ENCODE measurements at regions not wholly inside any gene's neighbourhood (a gene's known extent, or its start where the extent isn't known, plus 50 kb on each side); places are given as distances from the start of the nearest gene placed in this dataset.
A peak's percentile ranks its signal among the peaks of the same experiment; 100 is the strongest.

GRCh38 chr11:104402812-104403521, 239.0 kb upstream of the PDGFD start:
- Histone ChIP-seq H4K20me1 (ENCODE audit: control insufficient read depth, extremely low read depth, insufficient read depth, low read length) (no peaks in the 10 kb centered on the region), H3K4me2 (ENCODE audit: extremely low read depth, insufficient read depth, low read length) (no peak overlapping the region), H3K79me2 (ENCODE audit: control insufficient read depth, insufficient read depth, low read length) (no peaks in the 10 kb centered on the region), H3K4me1 (ENCODE audit: control insufficient read depth, extremely low read depth, insufficient read depth, low read length) (no peaks in the 10 kb centered on the region), H3K4me3 (replicated peaks in 1 of 4; ENCODE audit: control extremely low read depth in 1 of 4, insufficient read depth in 1 of 4, low read depth in 3 of 4, low read length in 4 of 4) (no peak overlapping the region), H2AFZ (ENCODE audit: low read length) (no peak overlapping the region), H3K36me3 (ENCODE audit: control insufficient read depth, insufficient read depth, low read length) (no peaks in the 10 kb centered on the region), H3K27me3 (ENCODE audit: control insufficient read depth, insufficient read depth, low read length) (no peaks in the 10 kb centered on the region), H3K9ac (ENCODE audit: insufficient read depth, low read length) (no peak overlapping the region), H3K9me3 (ENCODE audit: control insufficient read depth, insufficient read depth, low read depth, low read length) (no peaks in the 10 kb centered on the region), H3K27ac (ENCODE audit: insufficient read depth, low read length) (no peak overlapping the region)
- DNase-seq (ENCODE audit: low read depth in 2 of 2), result peak in 1 of 2 donors; percentile 35
- TF ChIP-seq EZH2 (IDR thresholded peaks at IDR 0.05; ENCODE audit: low read length, missing control alignments) (no peak), CTCF (conservative IDR thresholded peaks at IDR 0.05 in 1 of 2, IDR thresholded peaks at IDR 0.05 in 1 of 2; ENCODE audit: low read depth in 1 of 2, low read length in 2 of 2) (no peak)

GRCh38 chr11:104394508-104394907, 230.6 kb upstream of the PDGFD start:
- H2AFZ ChIP-seq (ENCODE audit: low read length), result no peak overlapping the region
- H3K4me1 ChIP-seq (ENCODE audit: control insufficient read depth, extremely low read depth, insufficient read depth, low read length), result no peaks in the 10 kb centered on the region
- H3K4me2 ChIP-seq (ENCODE audit: extremely low read depth, insufficient read depth, low read length), result no peak overlapping the region
- H4K20me1 ChIP-seq (ENCODE audit: control insufficient read depth, extremely low read depth, insufficient read depth, low read length), result no peaks in the 10 kb centered on the region
- H3K9ac ChIP-seq (ENCODE audit: insufficient read depth, low read length), result no peak overlapping the region
- TF ChIP-seq CTCF (conservative IDR thresholded peaks at IDR 0.05 in 1 of 2, IDR thresholded peaks at IDR 0.05 in 1 of 2; ENCODE audit: low read depth in 1 of 2, low read length in 2 of 2), result no peak
- TF ChIP-seq EZH2 (IDR thresholded peaks at IDR 0.05; ENCODE audit: low read length, missing control alignments), result no peak
- H3K9me3 ChIP-seq (ENCODE audit: control insufficient read depth, insufficient read depth, low read depth, low read length), result no peaks in the 10 kb centered on the region
- DNase-seq (ENCODE audit: low read depth in 2 of 2), result no peak
- no peaks in the 10 kb centered on the region for H3K36me3 ChIP-seq (ENCODE audit: control insufficient read depth, insufficient read depth, low read length)
- H3K4me3 ChIP-seq (replicated peaks in 1 of 4; ENCODE audit: control extremely low read depth in 1 of 4, insufficient read depth in 1 of 4, low read depth in 3 of 4, low read length in 4 of 4), result no peak overlapping the region
- no peak overlapping the region for H3K27ac ChIP-seq (ENCODE audit: insufficient read depth, low read length)
- H3K79me2 ChIP-seq (ENCODE audit: control insufficient read depth, insufficient read depth, low read length), result no peaks in the 10 kb centered on the region
- no peaks in the 10 kb centered on the region for H3K27me3 ChIP-seq (ENCODE audit: control insufficient read depth, insufficient read depth, low read length)

GRCh38 chr11:104390651-104391050, 226.7 kb upstream of the PDGFD start:
- H3K9me3 ChIP-seq (ENCODE audit: control insufficient read depth, insufficient read depth, low read depth, low read length), result no peaks in the 10 kb centered on the region
- H3K4me2 ChIP-seq (ENCODE audit: extremely low read depth, insufficient read depth, low read length), result no peak overlapping the region
- no peak overlapping the region for H3K4me3 ChIP-seq (replicated peaks in 1 of 4; ENCODE audit: control extremely low read depth in 1 of 4, insufficient read depth in 1 of 4, low read depth in 3 of 4, low read length in 4 of 4)
- H3K79me2 ChIP-seq (ENCODE audit: control insufficient read depth, insufficient read depth, low read length), result no peaks in the 10 kb centered on the region
- TF ChIP-seq EZH2 (IDR thresholded peaks at IDR 0.05; ENCODE audit: low read length, missing control alignments), result no peak
- no peak for TF ChIP-seq CTCF (conservative IDR thresholded peaks at IDR 0.05 in 1 of 2, IDR thresholded peaks at IDR 0.05 in 1 of 2; ENCODE audit: low read depth in 1 of 2, low read length in 2 of 2)
- no peaks in the 10 kb centered on the region for H3K4me1 ChIP-seq (ENCODE audit: control insufficient read depth, extremely low read depth, insufficient read depth, low read length)
- H3K27me3 ChIP-seq (ENCODE audit: control insufficient read depth, insufficient read depth, low read length), result no peaks in the 10 kb centered on the region
- no peak overlapping the region for H3K9ac ChIP-seq (ENCODE audit: insufficient read depth, low read length)
- DNase-seq (ENCODE audit: low read depth in 2 of 2), result peak in 1 of 2 donors; percentile 91
- H3K27ac ChIP-seq (ENCODE audit: insufficient read depth, low read length), result no peak overlapping the region
- H3K36me3 ChIP-seq (ENCODE audit: control insufficient read depth, insufficient read depth, low read length), result no peaks in the 10 kb centered on the region
- H2AFZ ChIP-seq (ENCODE audit: low read length), result no peak overlapping the region
- H4K20me1 ChIP-seq (ENCODE audit: control insufficient read depth, extremely low read depth, insufficient read depth, low read length), result no peaks in the 10 kb centered on the region
